ENCODE measurements at regions not wholly inside any gene's neighbourhood (a gene's known extent, or its start where the extent isn't known, plus 50 kb on each side); places are given as distances from the start of the nearest gene placed in this dataset.
"Not testable (repeated sequence)": the region's sequence is repeated elsewhere in the genome, so short reads cannot be mapped to it uniquely, and the experiment has no call there.

DNA sequence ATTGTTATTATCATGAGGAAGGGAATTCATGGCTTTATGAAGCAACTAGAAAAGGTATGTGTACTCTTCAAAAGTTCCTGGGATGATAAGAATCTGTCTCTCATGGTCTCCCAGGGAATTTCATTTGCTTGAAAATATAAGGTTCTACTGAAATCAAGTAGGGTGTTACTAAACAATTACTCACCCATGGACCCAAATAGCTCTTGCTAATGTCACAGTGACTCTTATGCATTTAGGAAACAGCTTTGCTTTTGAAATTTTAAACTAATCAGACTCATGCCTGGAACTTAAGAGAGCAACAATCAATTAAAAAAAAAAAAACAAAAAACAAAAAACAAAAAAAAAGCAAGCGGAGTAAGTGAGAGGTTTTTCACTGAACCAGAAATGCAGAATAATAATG is 1546.3 kb upstream of the TENM4 start:
- ATAC-seq (no peak), DNase-seq (ENCODE audit: low spot score) (no peak)

DNA sequence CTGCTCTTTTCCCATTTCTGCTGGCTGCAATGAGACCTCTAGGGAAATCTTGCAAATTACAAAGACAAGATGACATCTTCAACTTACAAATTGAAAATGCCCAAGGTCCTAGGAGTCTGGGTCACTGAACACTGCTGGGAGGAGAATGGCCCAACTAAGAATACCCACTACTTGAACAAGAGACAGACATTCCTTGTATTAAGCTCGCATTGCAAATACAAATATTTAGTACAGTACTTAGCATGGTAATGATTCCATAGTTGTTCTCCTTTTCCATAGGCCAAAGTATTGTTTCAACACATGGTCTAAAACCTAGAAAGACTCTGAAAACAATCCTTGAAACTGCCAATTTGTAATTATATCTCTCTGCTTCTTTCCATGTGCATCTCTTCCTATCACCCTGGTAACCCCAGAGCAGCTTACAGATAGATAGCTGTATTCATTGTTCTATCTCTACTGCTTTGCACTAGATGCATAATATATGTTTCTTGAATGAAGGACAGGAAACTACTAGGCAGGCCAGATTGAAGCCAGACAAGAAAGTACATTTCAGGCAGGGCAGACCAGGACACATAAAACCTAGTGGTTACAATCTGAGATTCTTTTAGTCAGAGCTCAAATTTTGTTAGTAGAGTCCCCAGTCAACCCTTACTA is 1545.7 kb upstream of the TENM4 start:
- DNase-seq (ENCODE audit: low spot score) (no peak), ATAC-seq (no peak)

GRCh38 chr11:80980227-80980626 is 1539.4 kb upstream of the TENM4 start:
- DNase-seq (ENCODE audit: low spot score) (no peak), ATAC-seq (no peak)

- no peak for DNase-seq (ENCODE audit: low spot score)
- ATAC-seq: no peak
These were observed 1533.0 kb upstream of the TENM4 start for GRCh38 chr11:80973786-80974185.

- DNase-seq (ENCODE audit: low spot score) (no peak), ATAC-seq (no peak)
These were observed 1529.2 kb upstream of the TENM4 start for GRCh38 chr11:80970037-80970436.

GRCh38 chr11:80967649-80968048 is 1526.8 kb upstream of the TENM4 start:
- no peak for DNase-seq (ENCODE audit: low spot score)
- ATAC-seq: no peak

- ATAC-seq (no peak), DNase-seq (ENCODE audit: low spot score) (no peak)
These were observed 1519.7 kb upstream of the TENM4 start for GRCh38 chr11:80960381-80961029.

DNA sequence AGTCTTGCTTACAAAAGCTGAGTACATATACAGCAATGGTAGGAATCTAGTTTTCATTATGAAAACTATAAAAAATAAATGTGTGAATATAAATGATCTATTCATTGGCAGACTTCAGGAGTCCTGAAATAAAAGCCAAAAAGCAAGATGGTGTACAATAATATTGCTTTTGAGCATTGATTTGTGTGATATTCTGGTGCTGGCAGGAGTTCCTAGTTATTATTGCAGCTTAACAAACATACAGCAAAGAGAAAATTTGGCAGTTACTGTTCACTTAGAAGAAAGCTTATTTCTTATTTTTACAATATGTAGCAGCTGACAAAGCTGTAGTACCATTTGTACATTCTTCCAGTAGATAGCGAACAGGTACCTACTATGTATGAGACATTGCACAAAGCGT is 1518.9 kb upstream of the TENM4 start:
- no peak for ATAC-seq

GRCh38 chr11:80958987-80959386 is 1518.2 kb upstream of the TENM4 start:
- DNase-seq (ENCODE audit: low spot score) (no peak), ATAC-seq (no peak)

More for the DNA sequence above, 1518.9 kb upstream of the TENM4 start:
- no peak for DNase-seq (ENCODE audit: low spot score)

GRCh38 chr11:80958361-80958760 is 1517.5 kb upstream of the TENM4 start:
- ATAC-seq (peak; percentile 37), DNase-seq (ENCODE audit: low spot score) (no peak)

DNA sequence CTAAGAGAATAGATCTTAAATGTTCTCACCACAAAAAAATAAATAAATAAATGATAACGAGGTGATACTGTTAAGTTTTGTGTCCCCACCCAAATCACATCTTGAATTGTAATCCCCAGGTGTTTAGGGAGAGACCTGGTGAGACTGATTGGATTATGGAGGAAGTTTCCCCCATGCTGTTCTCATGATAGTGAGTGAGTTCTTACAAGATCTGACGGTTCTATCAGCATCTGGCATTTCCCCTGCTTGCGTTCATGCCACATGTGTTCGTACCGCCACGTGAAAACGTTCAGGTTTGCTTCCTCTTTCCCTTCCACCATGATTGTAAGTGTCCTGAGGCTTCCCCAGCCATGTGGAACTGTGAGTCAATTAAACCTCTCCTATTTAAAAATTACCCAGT is 1514.8 kb upstream of the TENM4 start:
- no peak for ATAC-seq

GRCh38 chr11:80948781-80949180 is 1508.0 kb upstream of the TENM4 start:
- DNase-seq (ENCODE audit: low spot score) (no peak), ATAC-seq (no peak)

More for the DNA sequence above, 1514.8 kb upstream of the TENM4 start:
- no peak for DNase-seq (ENCODE audit: low spot score)

GRCh38 chr11:80944758-80945157 is 1503.9 kb upstream of the TENM4 start:
- DNase-seq (ENCODE audit: low spot score) (no peak), ATAC-seq (no peak)

GRCh38 chr11:80943226-80943625 is 1502.4 kb upstream of the TENM4 start:
- DNase-seq (ENCODE audit: low spot score) (no peak), ATAC-seq (no peak)

- ATAC-seq (no peak), DNase-seq (ENCODE audit: low spot score) (no peak)
These were observed 1497.0 kb upstream of the TENM4 start for GRCh38 chr11:80937842-80938241.

DNA sequence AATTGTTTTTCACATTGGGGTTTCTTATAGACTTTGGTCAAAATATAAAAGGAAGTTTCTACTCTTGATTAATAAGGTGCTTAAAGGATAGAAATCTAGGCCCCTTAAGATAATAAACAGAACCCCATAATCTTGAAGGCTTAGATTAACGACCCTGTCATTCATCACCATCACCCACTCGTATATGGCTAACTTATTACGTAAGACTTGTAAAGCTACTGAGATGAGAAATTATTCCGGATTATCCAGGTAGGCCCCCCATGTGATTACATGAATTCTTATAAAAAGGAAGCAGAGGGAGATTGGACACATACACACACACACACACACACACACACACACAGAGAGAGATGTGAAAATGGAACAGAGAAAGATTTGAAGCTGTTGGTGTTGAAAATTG is 1489.2 kb upstream of the TENM4 start:
- no peak for ATAC-seq
- no peak for DNase-seq (ENCODE audit: low spot score)

GRCh38 chr11:80929031-80929805 is 1488.4 kb upstream of the TENM4 start:
- ATAC-seq: no peak
- no peak for DNase-seq (ENCODE audit: low spot score)

DNA sequence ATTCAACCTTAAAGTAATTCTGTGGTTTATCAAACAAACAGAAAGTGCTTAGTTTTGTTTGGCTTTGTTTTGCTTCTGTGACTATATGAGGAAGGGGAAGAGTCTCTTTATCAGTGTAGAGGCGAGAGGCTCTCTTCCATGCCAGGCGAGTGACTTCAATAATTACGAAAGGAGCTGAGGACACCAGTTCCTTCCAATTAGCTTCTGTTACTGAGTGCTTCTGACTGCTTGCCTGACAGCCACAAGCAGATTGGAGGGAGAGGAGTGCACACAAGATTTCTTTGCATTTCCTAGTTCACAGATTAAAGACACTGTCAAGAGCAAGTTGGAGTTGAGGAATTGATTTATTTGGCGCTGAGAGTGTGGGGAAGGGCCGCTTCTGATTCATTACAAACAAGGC is 1484.5 kb upstream of the TENM4 start:
- DNase-seq (ENCODE audit: low spot score): no peak
- no peak for ATAC-seq

DNA sequence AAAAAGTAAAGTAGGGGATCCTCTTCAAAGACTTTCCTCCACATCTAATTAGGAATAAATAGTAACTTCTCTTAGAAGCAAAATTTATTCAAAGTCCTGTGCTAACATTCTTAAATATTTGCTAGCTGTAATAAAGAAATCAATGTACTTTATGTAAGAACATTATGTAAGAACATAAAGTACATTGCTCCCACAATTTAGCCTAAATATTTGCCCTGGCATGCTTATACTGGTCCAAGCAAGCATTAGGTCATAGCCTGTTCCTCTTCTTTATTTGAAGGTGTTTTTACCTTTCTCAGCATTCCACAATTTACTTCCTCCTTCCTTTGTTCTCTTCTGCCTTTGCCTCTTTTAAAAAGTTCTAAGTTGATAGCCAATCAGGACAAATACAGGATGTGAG is 1480.5 kb upstream of the TENM4 start:
- DNase-seq (ENCODE audit: low spot score); ATAC-seq: not testable (repeated sequence)

DNA sequence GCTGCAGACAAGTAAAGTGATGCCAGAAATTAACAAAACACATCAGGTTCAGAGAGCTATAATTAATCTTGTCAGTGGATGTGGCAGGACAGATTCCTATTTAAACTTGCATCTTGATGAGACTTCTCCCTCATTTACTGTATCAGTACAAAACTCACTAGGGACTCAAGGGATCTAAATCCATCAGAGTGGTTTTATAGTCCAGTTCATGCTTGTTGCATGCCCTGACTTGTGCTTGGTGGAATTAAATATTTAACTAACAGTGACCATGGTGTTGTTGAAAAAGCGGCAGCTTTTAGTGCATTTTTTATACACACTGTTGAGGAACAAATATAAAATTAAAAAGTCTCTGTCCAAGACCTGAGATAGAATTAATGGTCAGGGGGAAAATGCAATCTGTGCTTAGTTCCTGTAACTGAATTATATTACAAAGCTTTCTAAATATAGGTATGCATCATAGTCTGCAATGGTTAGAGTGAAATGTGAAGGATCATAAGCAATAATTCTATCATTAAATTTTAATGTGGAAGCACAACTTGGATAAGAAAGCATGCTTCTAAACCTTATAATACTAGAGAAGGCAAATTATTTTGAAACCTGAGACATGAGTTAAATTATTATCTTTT is 1475.5 kb upstream of the TENM4 start:
- ATAC-seq (no peak), DNase-seq (ENCODE audit: low spot score) (no peak)

DNA sequence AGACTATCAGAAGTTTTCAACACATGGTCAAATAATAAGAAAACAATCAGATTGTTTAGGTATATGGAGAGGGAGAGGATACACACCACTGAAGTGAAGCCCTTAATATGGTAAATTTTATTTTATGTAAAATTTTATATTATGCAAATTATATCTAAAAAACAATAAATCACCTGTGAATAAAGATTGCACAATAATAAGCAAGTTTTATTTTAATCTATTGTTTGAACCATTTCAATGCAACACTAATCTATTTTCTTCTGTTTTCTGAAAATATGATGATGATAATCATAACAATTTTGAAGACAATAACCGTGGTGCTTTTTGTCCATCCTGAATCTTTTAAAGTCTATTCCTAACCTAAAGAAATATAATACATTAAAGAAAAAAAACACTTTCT is 1473.5 kb upstream of the TENM4 start:
- ATAC-seq (no peak), DNase-seq (ENCODE audit: low spot score) (no peak)

GRCh38 chr11:80911666-80912065 is 1470.8 kb upstream of the TENM4 start:
- ATAC-seq: no peak
- DNase-seq (ENCODE audit: low spot score): no peak

Data from left lobe of liver (tissue), 2 donors.